Islet of Langerhans (tissue), 1 donor: ENCODE measurements at regions not wholly inside any gene's neighbourhood (a gene's known extent, or its start where the extent isn't known, plus 50 kb on each side); places are given as distances from the start of the nearest gene placed in this dataset.
"Not testable (repeated sequence)": the region's sequence is repeated elsewhere in the genome, so short reads cannot be mapped to it uniquely, and the experiment has no call there.

ENCODE experiments used
- FAIRE-seq: peaks from one replicate; lab custom pipeline; 2011; peaks lifted over from hg19 to GRCh38; lab: Jason Lieb, UNC

- FAIRE-seq = not testable (repeated sequence)
These were observed 325.1 kb upstream of the KCNMB2 start for GRCh38 chr3:178211086-178211485.

GRCh38 chr3:178217479-178217878, 318.8 kb upstream of the KCNMB2 start:
- FAIRE-seq = no peak

- no peak for FAIRE-seq
These were observed 318.0 kb upstream of the KCNMB2 start for GRCh38 chr3:178218231-178218630.

GRCh38 chr3:178219661-178220060, 316.6 kb upstream of the KCNMB2 start:
- not testable (repeated sequence) for FAIRE-seq

- FAIRE-seq = no peak
These were observed 312.4 kb upstream of the KCNMB2 start for GRCh38 chr3:178223876-178224275.

GRCh38 chr3:178226094-178226493, 310.1 kb upstream of the KCNMB2 start:
- no peak for FAIRE-seq

GRCh38 chr3:178231645-178232044, 304.6 kb upstream of the KCNMB2 start:
- FAIRE-seq = no peak

GRCh38 chr3:178233371-178234071, 302.7 kb upstream of the KCNMB2 start:
- no peak for FAIRE-seq

GRCh38 chr3:178236555-178237277, 299.5 kb upstream of the KCNMB2 start:
- no peak for FAIRE-seq

- FAIRE-seq = no peak
These were observed 298.1 kb upstream of the KCNMB2 start for GRCh38 chr3:178238179-178238578.

- no peak for FAIRE-seq
These were observed 291.2 kb upstream of the KCNMB2 start for GRCh38 chr3:178244733-178245709.

GRCh38 chr3:178246004-178246403, 290.2 kb upstream of the KCNMB2 start:
- no peak for FAIRE-seq

GRCh38 chr3:178255315-178255714, 280.9 kb upstream of the KCNMB2 start:
- FAIRE-seq = no peak

- FAIRE-seq = no peak
These were observed 278.7 kb upstream of the KCNMB2 start for GRCh38 chr3:178257491-178257890.

- no peak for FAIRE-seq
These were observed 278.1 kb upstream of the KCNMB2 start for GRCh38 chr3:178258121-178258520.

GRCh38 chr3:178259703-178260102, 276.5 kb upstream of the KCNMB2 start:
- FAIRE-seq = no peak

- no peak for FAIRE-seq
These were observed 275.2 kb upstream of the KCNMB2 start for GRCh38 chr3:178260887-178261565.

GRCh38 chr3:178263236-178263916, 272.9 kb upstream of the KCNMB2 start:
- no peak for FAIRE-seq

GRCh38 chr3:178267158-178267844, 268.9 kb upstream of the KCNMB2 start:
- no peak for FAIRE-seq

GRCh38 chr3:178270838-178271237, 265.4 kb upstream of the KCNMB2 start:
- FAIRE-seq = no peak
